ENCODE measurements at regions not wholly inside any gene's neighbourhood (a gene's known extent, or its start where the extent isn't known, plus 50 kb on each side); places are given as distances from the start of the nearest gene placed in this dataset.
A peak's percentile ranks its signal among the peaks of the same experiment; 100 is the strongest.

DNA sequence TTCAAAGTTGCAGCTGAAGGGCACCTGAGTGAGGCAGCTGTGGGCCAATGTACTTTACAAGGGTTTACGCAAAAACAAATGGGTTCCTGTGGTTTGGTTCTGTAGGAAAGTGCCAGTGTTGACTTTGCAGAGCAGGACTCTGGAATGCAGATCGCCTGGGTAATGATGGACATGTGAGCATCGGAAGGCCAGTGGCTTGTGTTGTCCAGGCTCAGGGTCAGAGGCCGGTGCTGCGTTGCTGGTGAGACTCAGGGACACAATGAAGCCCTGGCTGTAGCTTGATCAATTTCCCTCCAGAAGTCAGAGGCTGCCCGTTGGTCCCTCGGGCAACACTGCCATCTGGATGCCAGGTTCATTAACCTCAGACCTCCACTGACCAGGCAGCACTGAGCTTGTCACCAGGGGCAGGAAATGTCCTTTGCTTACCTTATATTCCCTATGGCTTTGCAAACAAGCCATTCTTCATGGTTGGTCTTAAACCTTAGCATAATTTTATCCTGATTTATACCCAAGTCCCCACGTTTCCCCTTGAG lies 753.4 kb downstream of the QKI start:
- no peak overlapping the region for H3K4me3 ChIP-seq (replicated peaks in 1 of 2; ENCODE audit: low read depth in 1 of 2, low read length in 2 of 2)
- H3K4me2 ChIP-seq (ENCODE audit: low read length) = no peak overlapping the region
- peaks cover 0 to 10% of the 10 kb centered on the region in 2 experiments; a peak in 2 of 4 replicates for H3K9me3 ChIP-seq (ENCODE audit: control insufficient read depth in 1 of 2, insufficient read depth in 1 of 2, low read depth in 1 of 2, low read length in 2 of 2)
- CTCF ChIA-PET = no interaction called here
- no peak overlapping the region for H3K9ac ChIP-seq (ENCODE audit: low read length)
- RAD21 ChIA-PET (ENCODE audit: low non-redundant PET in 1 of 2, low total read pairs in 2 of 2, uncharacterized antibody in 2 of 2, unreplicated experiment in 2 of 2) = no interaction called here
- H3K4me1 ChIP-seq (ENCODE audit: control insufficient read depth in 1 of 2, insufficient read depth in 2 of 2, low read length in 2 of 2) = no peaks in the 10 kb centered on the region
- H3K36me3 ChIP-seq (ENCODE audit: control insufficient read depth in 1 of 2, insufficient read depth in 2 of 2, low read length in 2 of 2) = no peaks in the 10 kb centered on the region
- BruUV-seq (replicated peaks) = no TSS peak
- H2AFZ ChIP-seq (ENCODE audit: low read depth, low read length, poor library complexity, severe bottlenecking) = no peak overlapping the region
- no peak overlapping the region for H3K27ac ChIP-seq (ENCODE audit: low read depth, low read length)
- no peak for DNase-seq (ENCODE audit: low read depth, low spot score)
- TF ChIP-seq TCF7L2 (IDR thresholded peaks at IDR 0.05; ENCODE audit: borderline replicate concordance, extremely low read depth, insufficient read depth, insufficient read length) (no peak), ZNF274 (IDR thresholded peaks at IDR 0.05; ENCODE audit: low read depth, low read length) (no peak), RAD21 (IDR thresholded peaks at IDR 0.05; ENCODE audit: low read depth) (0 out of 2 replicates have a peak, but pooled peaks have one; percentile 14), ELF1 (IDR thresholded peaks at IDR 0.05; ENCODE audit: borderline replicate concordance, low read depth) (no peak), SRF (IDR thresholded peaks at IDR 0.05; ENCODE audit: low read depth) (no peak), YY1 (IDR thresholded peaks at IDR 0.05; ENCODE audit: extremely low read depth, insufficient replicate concordance, low read depth, low read length) (no peak), SP1 (IDR thresholded peaks at IDR 0.05; ENCODE audit: low read depth) (no peak), FOSL1 (IDR thresholded peaks at IDR 0.05; ENCODE audit: low read depth) (no peak), POLR2A (IDR thresholded peaks at IDR 0.05; ENCODE audit: borderline replicate concordance, extremely low read depth, insufficient read depth, insufficient read length) (no peak)
- no peaks in the 10 kb centered on the region for H3K9me2 ChIP-seq (ENCODE audit: insufficient read depth)
- no peaks in the 10 kb centered on the region for H3K79me2 ChIP-seq (ENCODE audit: insufficient read depth, low read length)
- H3K27me3 ChIP-seq (ENCODE audit: insufficient read depth, low read length) = no peaks in the 10 kb centered on the region
- ATAC-seq = no peak
- H4K20me1 ChIP-seq (ENCODE audit: insufficient read depth) = no peaks in the 10 kb centered on the region
- POLR2A ChIA-PET = no interaction called here
- intact Hi-C loops (cut with micrococcal nuclease) = no loop called here

DNA sequence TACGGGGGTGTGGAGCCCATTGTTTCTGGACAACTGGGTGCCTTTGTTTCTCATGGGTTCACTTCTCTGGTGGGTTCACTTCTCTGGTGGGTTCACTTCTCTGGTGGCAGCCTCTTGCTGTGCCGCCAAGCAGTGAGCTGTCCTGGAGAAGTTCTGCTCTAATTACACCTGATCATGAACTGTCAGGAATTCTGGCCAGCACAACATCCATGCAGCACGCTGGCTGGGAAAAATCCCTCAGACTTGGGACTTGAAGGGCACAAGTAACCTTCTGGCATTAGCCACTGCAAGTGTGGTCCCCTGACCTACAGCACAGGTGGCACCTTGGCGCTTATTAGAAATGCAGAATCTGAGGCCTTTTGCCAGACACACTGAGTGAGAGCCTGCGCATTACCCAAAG lies 752.5 kb downstream of the QKI start:
- H3K9ac ChIP-seq (ENCODE audit: low read length) = no peak overlapping the region
- H3K4me2 ChIP-seq (ENCODE audit: low read length) = no peak overlapping the region
- H3K79me2 ChIP-seq (ENCODE audit: insufficient read depth, low read length) = no peaks in the 10 kb centered on the region
- intact Hi-C loops (cut with micrococcal nuclease) = no loop called here
- DNase-seq (ENCODE audit: low read depth, low spot score) (no peak), ATAC-seq (no peak)
- CTCF ChIA-PET = no interaction called here
- H3K27ac ChIP-seq (ENCODE audit: low read depth, low read length) = no peak overlapping the region
- no peaks in the 10 kb centered on the region for H3K9me2 ChIP-seq (ENCODE audit: insufficient read depth)
- no peaks in the 10 kb centered on the region for H4K20me1 ChIP-seq (ENCODE audit: insufficient read depth)
- POLR2A ChIA-PET = no interaction called here
- RAD21 ChIA-PET (ENCODE audit: low non-redundant PET in 1 of 2, low total read pairs in 2 of 2, uncharacterized antibody in 2 of 2, unreplicated experiment in 2 of 2) = no interaction called here
- no TSS peak for BruUV-seq (replicated peaks)
- no peak overlapping the region for H2AFZ ChIP-seq (ENCODE audit: low read depth, low read length, poor library complexity, severe bottlenecking)
- H3K36me3 ChIP-seq (ENCODE audit: control insufficient read depth in 1 of 2, insufficient read depth in 2 of 2, low read length in 2 of 2) = no peaks in the 10 kb centered on the region
- H3K4me1 ChIP-seq (ENCODE audit: control insufficient read depth in 1 of 2, insufficient read depth in 2 of 2, low read length in 2 of 2) = no peaks in the 10 kb centered on the region
- H3K4me3 ChIP-seq (replicated peaks in 1 of 2; ENCODE audit: low read depth in 1 of 2, low read length in 2 of 2) = no peak overlapping the region
- H3K27me3 ChIP-seq (ENCODE audit: insufficient read depth, low read length) = no peaks in the 10 kb centered on the region
- peaks cover 0 to 10% of the 10 kb centered on the region in 2 experiments; a peak in 2 of 4 replicates for H3K9me3 ChIP-seq (ENCODE audit: control insufficient read depth in 1 of 2, insufficient read depth in 1 of 2, low read depth in 1 of 2, low read length in 2 of 2)
- TF ChIP-seq FOSL1 (IDR thresholded peaks at IDR 0.05; ENCODE audit: low read depth) (no peak), SRF (IDR thresholded peaks at IDR 0.05; ENCODE audit: low read depth) (no peak), ELF1 (IDR thresholded peaks at IDR 0.05; ENCODE audit: borderline replicate concordance, low read depth) (no peak), TCF7L2 (IDR thresholded peaks at IDR 0.05; ENCODE audit: borderline replicate concordance, extremely low read depth, insufficient read depth, insufficient read length) (no peak), EZH2phosphoT487 (IDR thresholded peaks at IDR 0.05; ENCODE audit: borderline replicate concordance) (no peak), POLR2A (IDR thresholded peaks at IDR 0.05; ENCODE audit: borderline replicate concordance, extremely low read depth, insufficient read depth, insufficient read length) (no peak), RAD21 (IDR thresholded peaks at IDR 0.05; ENCODE audit: low read depth) (no peak), EZH2 (IDR thresholded peaks at IDR 0.05) (no peak), SIN3A (IDR thresholded peaks at IDR 0.05; ENCODE audit: low read depth) (no peak)
- TF ChIP-seq, protein P1, sequence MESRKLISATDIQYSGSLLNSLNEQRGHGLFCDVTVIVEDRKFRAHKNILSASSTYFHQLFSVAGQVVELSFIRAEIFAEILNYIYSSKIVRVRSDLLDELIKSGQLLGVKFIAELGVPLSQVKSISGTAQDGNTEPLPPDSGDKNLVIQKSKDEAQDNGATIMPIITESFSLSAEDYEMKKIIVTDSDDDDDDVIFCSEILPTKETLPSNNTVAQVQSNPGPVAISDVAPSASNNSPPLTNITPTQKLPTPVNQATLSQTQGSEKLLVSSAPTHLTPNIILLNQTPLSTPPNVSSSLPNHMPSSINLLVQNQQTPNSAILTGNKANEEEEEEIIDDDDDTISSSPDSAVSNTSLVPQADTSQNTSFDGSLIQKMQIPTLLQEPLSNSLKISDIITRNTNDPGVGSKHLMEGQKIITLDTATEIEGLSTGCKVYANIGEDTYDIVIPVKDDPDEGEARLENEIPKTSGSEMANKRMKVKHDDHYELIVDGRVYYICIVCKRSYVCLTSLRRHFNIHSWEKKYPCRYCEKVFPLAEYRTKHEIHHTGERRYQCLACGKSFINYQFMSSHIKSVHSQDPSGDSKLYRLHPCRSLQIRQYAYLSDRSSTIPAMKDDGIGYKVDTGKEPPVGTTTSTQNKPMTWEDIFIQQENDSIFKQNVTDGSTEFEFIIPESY (IDR thresholded peaks at IDR 0.05; ENCODE audit: extremely low read depth, insufficient replicate concordance, low read length) = no peak
- TF ChIP-seq, protein P2, sequence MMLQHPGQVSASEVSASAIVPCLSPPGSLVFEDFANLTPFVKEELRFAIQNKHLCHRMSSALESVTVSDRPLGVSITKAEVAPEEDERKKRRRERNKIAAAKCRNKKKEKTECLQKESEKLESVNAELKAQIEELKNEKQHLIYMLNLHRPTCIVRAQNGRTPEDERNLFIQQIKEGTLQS (IDR thresholded peaks at IDR 0.05) = no peak
- TF ChIP-seq, protein P3, sequence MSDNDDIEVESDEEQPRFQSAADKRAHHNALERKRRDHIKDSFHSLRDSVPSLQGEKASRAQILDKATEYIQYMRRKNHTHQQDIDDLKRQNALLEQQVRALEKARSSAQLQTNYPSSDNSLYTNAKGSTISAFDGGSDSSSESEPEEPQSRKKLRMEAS (IDR thresholded peaks at IDR 0.05) = no peak
- TF ChIP-seq, protein P4, sequence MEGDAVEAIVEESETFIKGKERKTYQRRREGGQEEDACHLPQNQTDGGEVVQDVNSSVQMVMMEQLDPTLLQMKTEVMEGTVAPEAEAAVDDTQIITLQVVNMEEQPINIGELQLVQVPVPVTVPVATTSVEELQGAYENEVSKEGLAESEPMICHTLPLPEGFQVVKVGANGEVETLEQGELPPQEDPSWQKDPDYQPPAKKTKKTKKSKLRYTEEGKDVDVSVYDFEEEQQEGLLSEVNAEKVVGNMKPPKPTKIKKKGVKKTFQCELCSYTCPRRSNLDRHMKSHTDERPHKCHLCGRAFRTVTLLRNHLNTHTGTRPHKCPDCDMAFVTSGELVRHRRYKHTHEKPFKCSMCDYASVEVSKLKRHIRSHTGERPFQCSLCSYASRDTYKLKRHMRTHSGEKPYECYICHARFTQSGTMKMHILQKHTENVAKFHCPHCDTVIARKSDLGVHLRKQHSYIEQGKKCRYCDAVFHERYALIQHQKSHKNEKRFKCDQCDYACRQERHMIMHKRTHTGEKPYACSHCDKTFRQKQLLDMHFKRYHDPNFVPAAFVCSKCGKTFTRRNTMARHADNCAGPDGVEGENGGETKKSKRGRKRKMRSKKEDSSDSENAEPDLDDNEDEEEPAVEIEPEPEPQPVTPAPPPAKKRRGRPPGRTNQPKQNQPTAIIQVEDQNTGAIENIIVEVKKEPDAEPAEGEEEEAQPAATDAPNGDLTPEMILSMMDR (IDR thresholded peaks at IDR 0.05 in 2 of 3, conservative IDR thresholded peaks at IDR 0.05 in 1 of 3; ENCODE audit: borderline replicate concordance in 1 of 3, insufficient read depth in 1 of 3, low read depth in 2 of 3, low read length in 2 of 3) = no peak
